Lower lobe of right lung (tissue), 2 donors: ENCODE measurements at regions not wholly inside any gene's neighbourhood (a gene's known extent, or its start where the extent isn't known, plus 50 kb on each side); places are given as distances from the start of the nearest gene placed in this dataset.

ENCODE experiments used
- ATAC-seq, 2 donors: fragments of 200-7000 bp; cut with Tn5 transposase; one replicate each; pipeline ENCODE4 v1.9.1; 2020 to 2022; ENCODE audit warnings: mild to moderate bottlenecking in 2 of 2, moderate library complexity in 2 of 2
- DNase-seq: peaks from one replicate; pipeline ENCODE4 v3.0.0-alpha.2; 2020
- H3K27ac ChIP-seq: fragments of 200-600 bp; one replicate; pipeline ENCODE4 v1.8.0; 2022
- H3K27me3 ChIP-seq: fragments of 200-600 bp; one replicate; pipeline ENCODE4 v1.8.0; 2022; ENCODE audit warnings: low read depth
- H3K36me3 ChIP-seq: fragments of 200-600 bp; one replicate; pipeline ENCODE4 v1.8.0; 2022; ENCODE audit warnings: mild to moderate bottlenecking
- H3K4me1 ChIP-seq: fragments of 200-600 bp; one replicate; pipeline ENCODE4 v1.8.0; 2022
- H3K4me3 ChIP-seq: fragments of 200-600 bp; one replicate; pipeline ENCODE4 v1.8.0; 2022; ENCODE audit warnings: mild to moderate bottlenecking
- H3K9me3 ChIP-seq: fragments of 200-600 bp; one replicate; pipeline ENCODE4 v1.8.0; 2022
- CTCF ChIP-seq: fragments of 200-600 bp; IDR thresholded peaks from one replicate; pipeline ENCODE4 v1.8.0; 2022; ENCODE audit warnings: antibody characterized with exemption, mild to moderate bottlenecking
- intact Hi-C: fragments of 100-400 bp; cut with DNase I; formaldehyde crosslinking; loops from one replicate; pipeline ENCODE4 v1.11.0; 2022
- donor health status: DM: no; HTN: yes; CAD: no; lungs with severe emphysema.

GRCh38 chr4:177511611-177512010, 69.4 kb upstream of the AGA start:
- H3K36me3 ChIP-seq = no peaks in the 10 kb centered on the region
- peak in 1 of 2 donors; percentile 56 for ATAC-seq
- intact Hi-C loops = no loop called here
- no peaks in the 10 kb centered on the region for H3K9me3 ChIP-seq
- no peaks in the 10 kb centered on the region for H3K27me3 ChIP-seq
- no peak for TF ChIP-seq CTCF
- no peak overlapping the region for H3K4me3 ChIP-seq
- DNase-seq = no peak
- H3K27ac ChIP-seq = no peak overlapping the region
- H3K4me1 ChIP-seq = no peaks in the 10 kb centered on the region

- no peak overlapping the region for H3K27ac ChIP-seq
- no peaks in the 10 kb centered on the region for H3K36me3 ChIP-seq
- no peak overlapping the region for H3K4me3 ChIP-seq
- H3K9me3 ChIP-seq = no peaks in the 10 kb centered on the region
- ATAC-seq = no peak
- no peak for DNase-seq
- H3K27me3 ChIP-seq = no peaks in the 10 kb centered on the region
- intact Hi-C loops = no loop called here
- H3K4me1 ChIP-seq = no peaks in the 10 kb centered on the region
- TF ChIP-seq CTCF = no peak
These were observed 70.4 kb upstream of the AGA start for GRCh38 chr4:177512646-177513045.

- Histone ChIP-seq H3K4me1 (no peaks in the 10 kb centered on the region), H3K36me3 (no peaks in the 10 kb centered on the region), H3K9me3 (no peaks in the 10 kb centered on the region), H3K4me3 (no peak overlapping the region), H3K27me3 (no peaks in the 10 kb centered on the region), H3K27ac (no peak overlapping the region)
- no peak for ATAC-seq
- no peak for TF ChIP-seq CTCF
- intact Hi-C loops = no loop called here
- DNase-seq = no peak
These were observed 75.6 kb upstream of the AGA start for GRCh38 chr4:177517862-177518261.

- intact Hi-C loops = no loop called here
- H3K27ac ChIP-seq = no peak overlapping the region
- DNase-seq = no peak
- no peaks in the 10 kb centered on the region for H3K9me3 ChIP-seq
- H3K4me3 ChIP-seq = no peak overlapping the region
- ATAC-seq = peak in 1 of 2 donors; percentile 62
- no peak for TF ChIP-seq CTCF
- H3K36me3 ChIP-seq = no peaks in the 10 kb centered on the region
- H3K4me1 ChIP-seq = no peaks in the 10 kb centered on the region
- no peaks in the 10 kb centered on the region for H3K27me3 ChIP-seq
These were observed 77.4 kb upstream of the AGA start for GRCh38 chr4:177519481-177520260.

- Histone ChIP-seq H3K27me3 (no peaks in the 10 kb centered on the region), H3K4me3 (no peak overlapping the region), H3K4me1 (no peaks in the 10 kb centered on the region), H3K27ac (no peak overlapping the region), H3K9me3 (no peaks in the 10 kb centered on the region), H3K36me3 (no peaks in the 10 kb centered on the region)
- intact Hi-C loops = no loop called here
- DNase-seq (no peak), ATAC-seq (no peak)
- TF ChIP-seq CTCF = no peak
These were observed 86.4 kb upstream of the AGA start for GRCh38 chr4:177528620-177529019.
